ENCODE measurements at regions not wholly inside any gene's neighbourhood (a gene's known extent, or its start where the extent isn't known, plus 50 kb on each side); places are given as distances from the start of the nearest gene placed in this dataset.
A peak's percentile ranks its signal among the peaks of the same experiment; 100 is the strongest.

GRCh38 chr13:89568746-89569145 lies 1778.7 kb upstream of the MIR17HG start:
- DNase-seq (ENCODE audit: low read depth), result no peak

- no peak for DNase-seq (ENCODE audit: low read depth)
Measured at GRCh38 chr13:89571676-89572075, 1775.8 kb upstream of the MIR17HG start.

DNA sequence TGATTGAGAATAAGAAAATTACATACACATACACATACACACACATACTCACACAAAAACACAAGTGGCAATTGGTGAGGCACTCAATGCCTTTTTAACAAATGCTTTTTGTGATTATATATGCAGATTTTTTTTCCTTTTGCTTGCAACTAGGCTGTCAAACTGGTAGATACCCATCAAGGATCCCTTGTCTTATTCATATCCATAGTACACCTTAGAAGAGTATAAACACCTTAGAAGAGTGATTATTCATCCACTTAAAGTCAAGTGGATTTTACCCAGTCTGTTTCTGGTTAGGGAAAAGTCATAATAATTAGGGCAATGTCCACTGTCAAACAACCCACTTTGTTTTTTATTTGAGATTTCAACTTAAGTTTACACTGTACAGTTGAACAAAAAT lies 1773.4 kb upstream of the MIR17HG start:
- DNase-seq (ENCODE audit: low read depth), result no peak

DNA sequence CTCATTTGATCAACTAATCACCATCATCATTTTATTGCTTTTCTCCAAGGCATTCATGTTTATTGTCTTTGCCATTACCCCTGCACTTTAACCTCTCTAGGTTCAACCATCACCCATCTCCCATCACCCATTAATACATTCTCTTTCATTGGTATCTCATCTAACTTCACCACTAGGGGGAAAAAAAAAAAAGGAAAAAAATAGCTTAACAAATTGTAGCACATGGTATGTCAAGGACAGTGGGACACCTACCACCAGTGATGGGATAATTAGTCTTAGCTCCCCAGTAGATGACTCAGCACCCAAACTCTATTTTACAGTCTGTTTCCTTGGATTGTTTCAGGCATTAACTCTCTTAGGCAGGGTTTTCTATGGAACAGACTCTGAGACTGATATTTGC lies 1770.2 kb upstream of the MIR17HG start:
- no peak for DNase-seq (ENCODE audit: low read depth)

GRCh38 chr13:89584058-89584620 lies 1763.3 kb upstream of the MIR17HG start:
- no peak for DNase-seq (ENCODE audit: low read depth)

GRCh38 chr13:89602655-89603054 lies 1744.8 kb upstream of the MIR17HG start:
- no peak for DNase-seq (ENCODE audit: low read depth)

DNA sequence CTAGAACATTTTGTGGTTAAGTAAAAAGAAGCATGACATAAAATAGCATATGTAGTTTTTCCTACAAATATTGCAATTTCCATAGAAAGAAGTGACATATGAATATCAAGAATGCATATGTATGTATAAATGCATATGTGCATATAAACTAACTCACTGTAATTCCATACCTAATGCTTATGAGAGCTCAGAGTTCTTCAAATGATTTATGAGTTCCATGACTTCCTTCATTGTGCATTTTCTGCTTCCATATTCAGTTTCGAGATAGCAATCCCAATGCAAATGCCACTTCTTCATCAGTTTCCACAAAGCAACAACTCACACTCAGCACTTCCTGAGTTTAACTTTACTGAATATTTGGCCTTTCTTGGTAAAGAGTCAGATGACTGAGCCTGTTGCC lies 1744.3 kb upstream of the MIR17HG start:
- no peak for DNase-seq (ENCODE audit: low read depth)

- no peak for DNase-seq (ENCODE audit: low read depth)
Measured at GRCh38 chr13:89609318-89609717, 1738.2 kb upstream of the MIR17HG start.

GRCh38 chr13:89610331-89610730 lies 1737.2 kb upstream of the MIR17HG start:
- DNase-seq (ENCODE audit: low read depth), result no peak

- DNase-seq (ENCODE audit: low read depth), result no peak
Measured at GRCh38 chr13:89610881-89611280, 1736.6 kb upstream of the MIR17HG start.

DNA sequence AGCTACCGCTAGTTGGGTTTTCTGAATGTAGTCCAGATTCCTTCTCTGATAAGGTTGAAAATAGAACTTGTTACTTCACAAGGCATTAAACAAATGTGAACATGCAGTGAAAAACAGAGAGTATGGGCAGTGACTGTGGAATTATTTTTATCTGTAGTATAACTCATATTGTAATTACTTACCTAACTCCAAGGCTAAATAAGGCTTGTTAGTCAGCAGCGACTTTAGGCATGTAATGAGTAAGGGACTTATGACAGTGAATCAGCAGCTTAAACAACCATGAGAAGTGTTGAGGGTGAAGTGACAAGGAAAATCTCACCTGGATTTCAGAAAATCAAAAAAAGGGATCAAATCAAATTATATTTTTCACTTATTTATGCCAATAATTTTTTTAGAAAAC lies 1719.5 kb upstream of the MIR17HG start:
- DNase-seq (ENCODE audit: low read depth), result peak; percentile 89

DNA sequence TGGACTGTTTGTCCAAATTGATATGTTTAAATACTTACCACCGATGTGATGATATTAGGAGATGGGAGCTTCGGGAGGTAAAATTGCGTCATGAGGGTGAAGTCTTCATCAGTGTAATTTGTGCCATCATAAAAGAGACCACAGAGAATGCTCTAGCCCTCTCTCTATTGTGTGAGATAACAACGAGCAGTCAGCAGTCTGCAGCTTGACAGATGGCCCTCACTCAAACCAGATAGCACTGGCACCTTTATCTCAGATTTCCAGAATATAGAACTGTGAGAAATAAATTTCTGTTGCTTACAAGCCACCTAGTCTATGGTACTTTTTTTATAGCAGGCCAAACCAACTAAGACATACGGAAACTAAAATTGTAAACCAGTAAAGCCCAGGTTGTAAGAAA lies 1718.9 kb upstream of the MIR17HG start:
- no peak for DNase-seq (ENCODE audit: low read depth)

GRCh38 chr13:89650226-89650625 lies 1697.3 kb upstream of the MIR17HG start:
- no peak for DNase-seq (ENCODE audit: low read depth)

DNA sequence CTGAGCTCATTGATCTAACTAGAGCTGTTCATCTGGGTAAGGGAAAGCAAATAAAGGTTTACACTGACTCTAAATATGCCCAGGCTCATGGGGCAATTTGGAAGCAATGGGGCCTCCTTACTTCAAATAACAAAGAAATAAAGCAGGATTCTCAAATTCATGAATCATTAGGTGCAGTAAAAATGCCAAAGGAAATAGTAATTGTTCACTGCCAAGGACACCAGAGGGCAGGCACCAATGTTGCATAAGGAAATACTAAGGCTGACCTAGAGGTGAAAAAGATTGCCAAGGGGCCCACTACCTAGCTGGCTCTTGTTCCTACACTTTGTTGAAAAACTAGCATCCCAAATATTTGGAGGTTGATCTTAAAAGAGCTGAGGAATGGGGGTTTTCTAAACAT lies 1686.7 kb upstream of the MIR17HG start:
- peak; percentile 30 for DNase-seq (ENCODE audit: low read depth)

DNA sequence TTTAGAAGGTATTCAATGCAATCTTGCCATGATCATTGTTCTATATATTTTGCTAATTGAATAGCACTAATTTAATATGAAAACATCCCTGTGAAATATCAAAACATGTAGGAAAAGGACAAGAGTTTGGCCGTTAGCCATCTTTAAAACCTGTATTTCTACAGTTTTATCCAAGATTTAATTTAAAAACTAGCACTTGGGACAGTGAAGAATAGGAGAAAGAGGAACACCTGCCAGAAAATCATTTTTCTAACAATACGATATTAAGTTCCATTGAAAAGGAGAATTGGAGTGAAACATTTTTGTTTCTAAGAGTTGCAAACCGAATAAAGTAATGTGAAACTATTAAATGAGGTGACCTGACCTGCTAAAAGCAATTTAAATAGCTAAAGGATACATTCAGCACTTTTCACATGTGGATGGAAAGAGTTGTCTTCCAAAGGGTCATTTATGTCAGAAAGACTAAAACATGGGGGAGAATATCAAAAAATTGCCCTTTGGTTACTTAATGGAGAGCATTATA lies 1673.6 kb upstream of the MIR17HG start:
- DNase-seq (ENCODE audit: low read depth), result no peak

- DNase-seq (ENCODE audit: low read depth), result no peak
Measured at GRCh38 chr13:89678466-89679121, 1668.9 kb upstream of the MIR17HG start.

- DNase-seq (ENCODE audit: low read depth), result no peak
Measured at GRCh38 chr13:89684896-89685295, 1662.6 kb upstream of the MIR17HG start.

GRCh38 chr13:89686171-89686570 lies 1661.3 kb upstream of the MIR17HG start:
- no peak for DNase-seq (ENCODE audit: low read depth)

GRCh38 chr13:89687066-89687465 lies 1660.4 kb upstream of the MIR17HG start:
- no peak for DNase-seq (ENCODE audit: low read depth)

GRCh38 chr13:89688918-89689317 lies 1658.6 kb upstream of the MIR17HG start:
- DNase-seq (ENCODE audit: low read depth), result peak; percentile 59

DNA sequence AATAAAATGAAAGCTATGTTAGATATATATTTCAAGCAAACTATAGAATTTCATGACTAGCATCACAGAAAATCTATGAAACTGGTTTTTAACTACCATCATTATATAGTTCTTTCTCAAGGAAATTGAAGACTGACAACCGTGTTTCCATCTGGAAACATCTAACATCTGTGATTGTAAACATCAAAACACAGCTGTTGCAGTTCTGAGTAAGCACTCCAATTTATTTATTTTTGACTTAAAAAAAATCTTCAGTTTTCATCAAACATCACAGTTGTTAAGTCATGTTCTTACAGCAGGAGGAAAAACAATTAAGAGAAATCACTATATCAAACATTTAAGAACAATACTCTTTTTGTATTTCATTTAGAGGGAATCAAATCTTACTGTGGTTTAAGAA lies 1653.0 kb upstream of the MIR17HG start:
- no peak for DNase-seq (ENCODE audit: low read depth)

GRCh38 chr13:89695343-89696257 lies 1651.9 kb upstream of the MIR17HG start:
- peak; percentile 57 for DNase-seq (ENCODE audit: low read depth)

- no peak for DNase-seq (ENCODE audit: low read depth)
Measured at GRCh38 chr13:89701913-89702312, 1645.6 kb upstream of the MIR17HG start.

Data from renal cortical epithelial cell (primary cell).